Testis (tissue), 2 donors: ENCODE measurements at regions not wholly inside any gene's neighbourhood (a gene's known extent, or its start where the extent isn't known, plus 50 kb on each side); places are given as distances from the start of the nearest gene placed in this dataset.

ENCODE experiments used
- CTCF ChIP-seq, 3 experiments: fragments of 450-650 bp in 2 of 3; fragments of 200-600 bp in 1 of 3; sonication (generic) in 1 of 3; IDR thresholded peaks; one replicate each; pipeline ENCODE4 v1.5.1; 2016 to 2019; ENCODE audit warnings: antibody characterized with exemption in 3 of 3, mild to moderate bottlenecking in 2 of 3, moderate library complexity in 1 of 3
- POLR2A ChIP-seq: fragments of 450-650 bp; IDR thresholded peaks from one replicate; pipeline ENCODE4 v1.6.1; 2017; ENCODE audit warnings: antibody characterized with exemption, mild to moderate bottlenecking, moderate library complexity

- no peak for TF ChIP-seq CTCF (IDR thresholded peaks at IDR 0.05)
- TF ChIP-seq POLR2A = no peak
Measured at GRCh38 chr16:49932946-49933345, 77.0 kb upstream of the ZNF423 start.
